ENCODE measurements at regions not wholly inside any gene's neighbourhood (a gene's known extent, or its start where the extent isn't known, plus 50 kb on each side); places are given as distances from the start of the nearest gene placed in this dataset.

DNA sequence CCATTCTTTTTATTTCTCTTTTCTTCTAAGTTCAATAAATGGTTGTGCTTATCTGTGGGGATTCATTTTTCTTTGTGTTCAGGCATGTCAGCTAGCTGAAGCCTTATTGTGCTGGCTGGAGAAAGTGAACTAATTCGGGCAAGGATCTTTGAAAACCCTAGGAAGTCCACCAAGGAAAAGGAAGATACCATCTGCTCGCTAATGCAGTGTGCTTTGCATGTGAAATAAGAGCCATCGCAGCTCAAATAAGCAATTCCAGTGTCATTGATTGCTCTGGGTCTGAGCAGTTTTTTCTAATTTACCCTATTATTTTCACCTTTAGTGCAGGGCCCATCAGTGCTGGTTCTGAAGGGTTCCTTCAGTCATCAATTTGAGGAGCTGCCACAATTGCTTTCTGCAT lies 309.4 kb upstream of the SOX4 start:
- TF ChIP-seq, protein P1, sequence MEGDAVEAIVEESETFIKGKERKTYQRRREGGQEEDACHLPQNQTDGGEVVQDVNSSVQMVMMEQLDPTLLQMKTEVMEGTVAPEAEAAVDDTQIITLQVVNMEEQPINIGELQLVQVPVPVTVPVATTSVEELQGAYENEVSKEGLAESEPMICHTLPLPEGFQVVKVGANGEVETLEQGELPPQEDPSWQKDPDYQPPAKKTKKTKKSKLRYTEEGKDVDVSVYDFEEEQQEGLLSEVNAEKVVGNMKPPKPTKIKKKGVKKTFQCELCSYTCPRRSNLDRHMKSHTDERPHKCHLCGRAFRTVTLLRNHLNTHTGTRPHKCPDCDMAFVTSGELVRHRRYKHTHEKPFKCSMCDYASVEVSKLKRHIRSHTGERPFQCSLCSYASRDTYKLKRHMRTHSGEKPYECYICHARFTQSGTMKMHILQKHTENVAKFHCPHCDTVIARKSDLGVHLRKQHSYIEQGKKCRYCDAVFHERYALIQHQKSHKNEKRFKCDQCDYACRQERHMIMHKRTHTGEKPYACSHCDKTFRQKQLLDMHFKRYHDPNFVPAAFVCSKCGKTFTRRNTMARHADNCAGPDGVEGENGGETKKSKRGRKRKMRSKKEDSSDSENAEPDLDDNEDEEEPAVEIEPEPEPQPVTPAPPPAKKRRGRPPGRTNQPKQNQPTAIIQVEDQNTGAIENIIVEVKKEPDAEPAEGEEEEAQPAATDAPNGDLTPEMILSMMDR (IDR thresholded peaks at IDR 0.05), result no peak
- no peak for TF ChIP-seq POLR2AphosphoS5 (IDR thresholded peaks at IDR 0.05)
